ENCODE measurements at regions not wholly inside any gene's neighbourhood (a gene's known extent, or its start where the extent isn't known, plus 50 kb on each side); places are given as distances from the start of the nearest gene placed in this dataset.

DNA sequence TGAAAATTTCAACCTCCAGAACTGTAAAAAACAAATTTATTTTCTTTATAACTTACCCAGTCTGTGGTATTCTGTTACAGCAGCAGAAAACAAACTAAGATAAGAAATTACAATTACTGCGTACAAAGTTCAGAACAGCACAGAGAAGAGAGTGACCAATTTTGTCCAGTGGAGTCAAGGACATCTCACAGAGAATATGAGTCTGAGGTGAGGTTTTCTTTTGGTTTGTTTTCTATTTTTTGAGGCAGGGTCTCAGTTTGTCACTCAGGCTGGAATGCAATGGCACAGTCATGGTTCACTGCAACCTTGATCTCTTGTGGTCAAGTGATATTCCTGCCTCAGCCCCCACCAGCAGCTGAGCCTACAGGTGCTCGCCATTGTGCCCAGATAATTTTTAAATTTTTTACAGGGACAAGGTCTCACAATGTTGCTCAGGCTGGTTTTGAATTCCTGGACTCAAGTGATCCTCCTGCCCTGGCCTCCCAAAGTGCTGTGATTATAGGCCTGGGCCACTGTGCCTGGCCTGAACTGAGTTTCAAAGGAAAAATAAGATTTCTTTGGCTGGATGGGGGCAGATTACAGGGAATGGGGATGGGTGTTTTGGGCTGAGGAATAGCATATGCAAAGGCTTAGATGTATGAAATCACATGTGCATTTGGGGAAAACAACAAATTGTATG lies 201.1 kb upstream of the USP24 start:
- no peak for DNase-seq

DNA sequence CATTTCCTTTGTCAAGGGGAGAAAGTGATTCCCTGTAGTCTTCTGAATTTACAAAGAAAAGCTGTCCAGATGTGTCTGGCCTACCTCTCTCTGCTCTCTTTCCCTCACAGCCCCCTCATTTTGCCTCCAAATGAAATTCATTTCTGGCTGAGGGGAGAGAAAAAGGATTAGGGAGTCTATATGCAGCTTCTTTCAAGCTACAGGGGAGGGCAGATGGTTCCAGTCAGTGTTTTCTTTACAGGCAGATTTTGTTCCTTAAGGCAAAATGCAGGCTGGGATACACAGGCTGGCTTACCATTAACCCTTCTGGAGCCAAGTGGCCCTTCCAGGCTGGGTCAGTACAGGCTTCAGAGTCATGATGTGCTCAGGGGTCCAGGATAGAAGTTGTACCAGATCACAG lies 198.1 kb upstream of the USP24 start:
- DNase-seq: no peak

- DNase-seq: no peak
Observed at GRCh38 chr1:55412060-55412459, 196.9 kb upstream of the USP24 start.

GRCh38 chr1:55402671-55403464 lies 187.7 kb upstream of the USP24 start:
- DNase-seq: no peak

GRCh38 chr1:55402142-55402541 lies 187.0 kb upstream of the USP24 start:
- DNase-seq: no peak

- no peak for DNase-seq
Observed at GRCh38 chr1:55400508-55400907, 185.3 kb upstream of the USP24 start.

DNA sequence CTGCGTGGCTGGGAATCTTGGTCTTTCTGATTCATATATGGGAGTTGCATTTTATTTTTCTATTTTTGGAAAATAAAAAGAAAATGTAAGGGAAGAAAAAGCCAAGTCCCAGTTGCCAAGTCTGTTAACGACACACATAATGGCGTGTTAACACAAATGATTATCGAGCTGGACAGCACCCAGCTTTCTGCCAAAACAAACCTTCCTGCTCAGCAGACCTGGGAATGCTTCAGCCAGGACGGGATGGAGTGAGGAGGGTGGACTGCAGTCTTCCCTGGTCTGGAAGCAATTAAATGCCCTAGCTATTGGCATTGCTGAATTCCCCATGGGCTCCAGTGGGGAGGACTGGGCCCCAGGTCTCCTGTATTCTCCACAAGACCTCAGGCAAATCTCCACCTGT lies 184.2 kb upstream of the USP24 start:
- no peak for DNase-seq

- no peak for DNase-seq
Observed at GRCh38 chr1:55396381-55396891, 181.3 kb upstream of the USP24 start.

DNA sequence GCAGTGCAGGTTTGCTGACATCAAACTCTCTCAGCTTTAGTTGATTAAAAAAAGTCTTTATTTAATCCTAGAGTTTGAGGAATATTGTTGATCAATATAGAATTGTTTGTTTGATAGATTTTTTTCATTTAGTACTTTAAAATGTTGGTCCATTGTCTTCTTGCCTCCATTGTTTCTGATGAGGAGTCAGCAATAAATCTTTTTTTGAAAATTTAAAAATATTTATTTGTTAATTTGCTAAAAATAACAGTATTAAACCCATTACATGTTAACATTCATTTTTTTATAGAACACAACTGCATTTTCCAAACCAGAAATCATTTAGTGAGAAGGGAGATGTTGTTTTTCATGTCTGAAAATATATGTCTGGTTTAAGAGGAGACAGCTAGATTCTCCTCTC lies 173.8 kb upstream of the USP24 start:
- no peak for DNase-seq

- no peak for DNase-seq
Observed at GRCh38 chr1:55387145-55387544, 172.0 kb upstream of the USP24 start.

- DNase-seq: no peak
Observed at GRCh38 chr1:55386456-55386855, 171.3 kb upstream of the USP24 start.

GRCh38 chr1:55385402-55386018 lies 170.3 kb upstream of the USP24 start:
- DNase-seq: no peak

DNA sequence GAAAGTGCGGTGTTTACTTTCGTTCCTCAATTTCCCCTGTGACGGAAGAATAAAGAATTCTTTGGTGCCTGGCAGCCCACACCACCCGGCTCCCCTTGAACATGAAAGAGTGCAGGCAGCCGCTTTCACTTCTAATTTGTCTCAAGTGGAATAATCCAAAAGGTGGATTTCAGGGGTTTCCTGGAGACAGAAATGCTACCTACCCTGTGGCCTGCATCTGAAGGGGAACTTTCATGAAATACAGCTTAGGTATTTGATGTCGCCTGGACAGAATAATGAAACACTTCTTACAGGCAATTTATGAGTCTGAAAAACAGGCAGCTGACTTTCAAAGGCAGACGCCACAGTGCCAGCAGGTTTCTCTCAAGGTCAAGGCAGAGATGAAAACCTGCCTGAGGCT lies 169.5 kb upstream of the USP24 start:
- no peak for DNase-seq

- no peak for DNase-seq
Observed at GRCh38 chr1:55382806-55383305, 167.7 kb upstream of the USP24 start.

DNA sequence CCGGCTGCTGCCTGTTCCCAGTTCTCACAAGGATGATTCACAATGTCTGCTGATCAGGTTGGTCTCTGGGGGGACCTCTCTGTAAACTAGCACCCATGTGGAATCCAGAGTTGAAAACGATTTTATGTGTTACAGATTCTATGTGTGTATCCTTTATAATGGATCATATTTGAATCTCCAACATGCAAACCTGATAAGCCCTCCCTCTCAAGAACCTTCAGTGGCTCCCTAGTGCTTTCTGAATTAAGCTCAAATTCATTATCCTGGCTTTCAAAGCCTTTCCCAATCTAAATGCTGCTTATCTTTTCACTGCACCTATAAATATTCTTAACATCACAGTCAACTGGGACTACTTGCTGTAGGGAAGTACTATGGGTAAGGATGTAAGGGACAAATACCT lies 166.8 kb upstream of the USP24 start:
- DNase-seq: no peak

GRCh38 chr1:55381491-55381890 lies 166.3 kb upstream of the USP24 start:
- DNase-seq: no peak

DNA sequence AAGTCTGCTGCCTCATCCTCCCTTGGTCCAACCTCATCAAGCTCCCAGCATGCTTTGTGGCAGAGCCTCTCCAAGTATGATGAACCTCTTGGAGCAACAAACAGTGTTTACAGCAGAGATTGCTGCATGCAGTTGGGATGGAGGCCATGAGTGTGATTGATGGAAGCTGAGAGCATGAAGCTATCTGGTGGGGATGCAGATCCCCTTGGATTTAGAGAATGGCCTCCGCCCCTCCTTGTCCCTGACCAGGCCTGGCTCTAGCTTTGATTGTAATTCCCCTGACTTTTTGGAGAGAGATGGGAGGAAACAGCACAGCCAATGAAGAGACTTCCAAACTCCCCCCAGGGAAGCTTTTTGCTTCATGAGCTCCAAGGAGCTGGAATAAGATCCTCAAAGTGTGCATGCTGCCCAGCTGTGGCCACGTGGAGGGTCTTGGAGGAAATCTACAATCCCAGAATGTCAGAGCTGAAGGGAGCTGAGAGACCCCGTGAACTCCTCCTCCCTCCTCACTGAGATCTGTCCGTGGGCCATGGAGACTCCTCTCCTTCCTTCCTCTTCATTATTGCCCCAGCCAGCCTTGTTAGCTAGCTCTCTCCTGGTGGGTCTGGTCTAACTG lies 165.3 kb upstream of the USP24 start:
- DNase-seq: no peak

DNA sequence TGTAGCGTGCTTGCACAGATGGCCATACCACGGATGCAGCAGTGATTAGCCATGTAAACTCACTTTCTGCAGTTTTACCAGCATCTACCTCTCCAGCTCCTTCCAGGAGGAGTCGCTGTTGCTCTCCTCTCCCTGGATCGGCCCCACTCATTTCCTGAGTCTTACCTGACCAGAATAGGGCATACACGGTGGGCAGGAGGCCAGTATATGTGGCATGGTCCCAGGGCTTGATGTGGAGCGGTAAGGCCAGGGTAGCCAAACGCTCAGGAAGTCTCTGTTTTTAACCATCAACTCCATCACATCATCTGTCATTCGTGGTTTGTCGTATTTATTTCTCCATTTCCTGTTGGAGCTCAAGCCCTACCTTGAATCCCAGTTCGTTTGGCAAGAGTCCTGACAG lies 163.4 kb upstream of the USP24 start:
- no peak for DNase-seq

DNA sequence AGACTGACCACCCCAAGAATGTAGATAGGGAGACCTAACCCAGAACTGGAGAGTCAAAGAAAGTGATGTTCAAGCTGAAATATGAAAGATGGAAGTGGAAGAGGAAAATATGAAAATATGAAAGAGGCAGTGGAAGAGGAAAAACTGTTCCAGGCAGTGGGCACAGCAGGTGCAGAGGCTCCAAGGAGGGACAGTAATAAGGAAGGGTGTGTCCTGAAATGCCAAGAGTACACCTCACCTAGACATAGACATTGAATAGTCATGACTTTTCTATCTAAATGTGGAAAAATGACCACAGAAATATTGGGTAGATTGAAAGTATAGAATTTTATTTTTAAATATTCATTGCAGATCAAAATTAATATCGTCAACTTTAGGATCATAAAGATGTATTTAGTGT lies 161.7 kb upstream of the USP24 start:
- no peak for DNase-seq

- DNase-seq: peak in 1 of 4 experiments; percentile 5
Observed at GRCh38 chr1:55375617-55376258, 160.6 kb upstream of the USP24 start.

- DNase-seq: no peak
Observed at GRCh38 chr1:55374801-55375616, 159.8 kb upstream of the USP24 start.

- no peak for DNase-seq
Observed at GRCh38 chr1:55374216-55374615, 159.1 kb upstream of the USP24 start.

Measured in activated naive CD4-positive, alpha-beta T cell (primary cell).